Skeletal muscle satellite cell (primary cell): ENCODE measurements at regions not wholly inside any gene's neighbourhood (a gene's known extent, or its start where the extent isn't known, plus 50 kb on each side); places are given as distances from the start of the nearest gene placed in this dataset.

Experiments used
- H3K27me3 ChIP-seq: 2 replicates; pipeline ENCODE4 v1.7.0; 2013; ENCODE audit warnings: low read length; ENCODE audit not compliant: control insufficient read depth, insufficient read depth
- H3K36me3 ChIP-seq: 2 replicates; pipeline ENCODE4 v1.7.0; 2013; ENCODE audit warnings: mild to moderate bottlenecking, control low read depth, low read length; ENCODE audit not compliant: insufficient read depth
- H3K4me1 ChIP-seq: 2 replicates; pipeline ENCODE4 v1.7.0; 2013; ENCODE audit warnings: low read length; ENCODE audit not compliant: control insufficient read depth, insufficient read depth
- H3K4me2 ChIP-seq: 2 replicates; pipeline ENCODE4 v1.7.0; 2013; ENCODE audit warnings: mild to moderate bottlenecking, low read length
- H3K4me3 ChIP-seq: 2 replicates; pipeline ENCODE4 v1.7.0; 2013; ENCODE audit warnings: low read length
- H3K9ac ChIP-seq: 2 replicates; pipeline ENCODE4 v1.7.0; 2013; ENCODE audit warnings: mild to moderate bottlenecking, low read depth, low read length, moderate library complexity
- H3K9me3 ChIP-seq: replicated peaks from 2 replicates; pipeline ENCODE4 v1.7.0; 2013; ENCODE audit warnings: mild to moderate bottlenecking, control low read depth, low read length

DNA sequence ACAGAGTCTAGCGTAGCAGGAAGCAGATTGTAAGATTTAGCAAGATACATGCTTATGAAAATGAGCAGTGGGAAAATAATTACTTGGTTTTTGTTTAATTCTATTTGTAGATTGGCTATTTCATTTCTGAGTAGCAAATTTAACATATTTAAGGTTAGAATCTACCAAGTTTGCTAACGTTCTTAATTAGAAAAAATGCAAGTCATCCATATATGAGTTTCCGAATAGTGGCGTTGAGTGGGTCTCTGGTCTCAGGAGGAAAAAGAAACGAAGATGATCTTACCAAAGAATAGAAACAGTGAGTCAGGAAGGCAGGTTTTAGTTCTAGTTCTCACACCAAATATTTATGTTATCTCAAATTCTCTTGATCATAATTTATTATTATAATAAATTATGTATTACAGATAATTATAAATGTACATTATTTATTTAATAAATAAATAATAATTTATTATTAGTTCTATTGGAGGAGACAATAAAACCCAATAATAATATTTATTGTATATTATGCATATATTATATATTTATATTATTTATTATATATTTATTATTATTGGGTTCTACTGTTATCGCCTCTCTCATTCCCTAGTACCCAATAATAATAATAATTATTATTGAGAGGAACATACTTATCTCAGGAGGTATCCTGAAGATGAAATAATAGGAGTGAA lies 194.3 kb upstream of the PITRM1 start:
- no peaks in the 10 kb centered on the region for H3K36me3 ChIP-seq

GRCh38 chr10:3366043-3366442 lies 193.5 kb upstream of the PITRM1 start:
- H3K4me2 ChIP-seq, result no peak overlapping the region
- H3K9ac ChIP-seq, result no peak overlapping the region
- no peaks in the 10 kb centered on the region for H3K4me1 ChIP-seq
- H3K36me3 ChIP-seq, result no peaks in the 10 kb centered on the region
- no peak overlapping the region for H3K4me3 ChIP-seq
- peaks cover 3% of the 10 kb centered on the region for H3K9me3 ChIP-seq
- peaks cover 3% of the 10 kb centered on the region for H3K27me3 ChIP-seq

More for the DNA sequence above, 194.3 kb upstream of the PITRM1 start:
- H3K4me1 ChIP-seq, result no peaks in the 10 kb centered on the region
- H3K9ac ChIP-seq, result no peak overlapping the region
- no peaks in the 10 kb centered on the region for H3K9me3 ChIP-seq
- peaks cover 3% of the 10 kb centered on the region for H3K27me3 ChIP-seq
- H3K4me3 ChIP-seq, result no peak overlapping the region
- H3K4me2 ChIP-seq, result no peak overlapping the region

DNA sequence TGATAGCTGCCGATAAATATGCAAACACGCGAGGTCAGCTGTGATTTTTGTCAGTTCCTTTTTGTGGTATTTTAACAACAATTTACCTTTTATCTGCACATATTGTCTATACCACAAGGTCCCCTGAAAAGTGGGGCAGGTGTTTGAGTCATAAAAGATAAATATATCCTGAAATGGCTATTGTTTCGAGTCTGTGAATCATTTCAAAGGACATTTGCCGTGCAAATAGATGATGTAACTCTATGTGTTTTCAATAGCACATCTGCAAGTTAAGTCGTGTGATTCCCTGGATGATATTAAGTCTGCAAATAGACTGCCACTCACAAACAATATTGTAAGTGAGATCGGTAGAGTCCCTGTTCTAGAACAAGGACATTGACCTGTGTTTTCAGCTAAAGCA lies 193.0 kb upstream of the PITRM1 start:
- Histone ChIP-seq H3K4me3 (no peak overlapping the region), H3K9me3 (peaks cover 3% of the 10 kb centered on the region), H3K9ac (no peak overlapping the region), H3K36me3 (no peaks in the 10 kb centered on the region), H3K4me1 (no peaks in the 10 kb centered on the region), H3K4me2 (no peak overlapping the region), H3K27me3 (peaks cover 3% of the 10 kb centered on the region)

- H3K36me3 ChIP-seq, result no peaks in the 10 kb centered on the region
- no peaks in the 10 kb centered on the region for H3K4me1 ChIP-seq
- no peak overlapping the region for H3K4me3 ChIP-seq
- no peak overlapping the region for H3K4me2 ChIP-seq
- no peak overlapping the region for H3K9ac ChIP-seq
- H3K9me3 ChIP-seq, result peaks cover 3% of the 10 kb centered on the region
- peaks cover 4% of the 10 kb centered on the region for H3K27me3 ChIP-seq
Measured at GRCh38 chr10:3364768-3365480, 192.3 kb upstream of the PITRM1 start.

DNA sequence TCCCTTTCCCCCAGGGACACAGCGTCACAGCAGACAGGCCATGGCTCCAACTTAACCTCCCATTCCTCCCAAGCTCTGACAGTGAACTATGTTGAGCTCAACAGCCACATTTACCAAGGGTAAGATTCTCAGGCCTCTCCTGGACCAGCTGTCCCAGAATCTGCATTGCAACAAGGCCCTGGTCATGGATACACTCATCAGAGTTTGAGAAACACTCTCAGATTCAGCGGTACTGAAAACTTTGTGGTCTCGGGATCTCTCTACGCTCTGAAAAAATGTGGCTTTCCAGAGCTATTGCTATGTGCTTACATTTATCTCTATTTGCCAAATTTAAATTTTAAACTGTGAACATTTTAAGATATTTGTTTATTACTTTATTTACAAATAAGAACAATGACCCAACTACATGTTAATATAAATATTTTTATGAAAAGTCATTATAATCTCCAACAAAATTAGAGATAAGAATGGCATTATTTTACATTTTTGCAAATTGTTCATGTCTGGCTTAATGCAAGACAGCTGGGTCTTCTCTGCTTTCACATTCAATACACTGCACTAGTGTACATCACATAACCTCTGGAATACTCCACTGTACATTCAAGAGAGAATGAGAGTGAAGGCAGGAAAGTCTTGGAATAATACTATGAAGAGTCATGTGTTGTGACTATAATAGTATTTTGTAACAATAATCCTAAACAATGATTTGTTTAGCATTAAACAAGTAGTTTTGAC lies 190.9 kb upstream of the PITRM1 start:
- H3K4me2 ChIP-seq, result no peak overlapping the region
- H3K36me3 ChIP-seq, result no peaks in the 10 kb centered on the region
- peaks cover 3% of the 10 kb centered on the region for H3K9me3 ChIP-seq
- peaks cover 11% of the 10 kb centered on the region for H3K27me3 ChIP-seq
- H3K4me3 ChIP-seq, result no peak overlapping the region
- H3K9ac ChIP-seq, result no peak overlapping the region
- no peaks in the 10 kb centered on the region for H3K4me1 ChIP-seq

DNA sequence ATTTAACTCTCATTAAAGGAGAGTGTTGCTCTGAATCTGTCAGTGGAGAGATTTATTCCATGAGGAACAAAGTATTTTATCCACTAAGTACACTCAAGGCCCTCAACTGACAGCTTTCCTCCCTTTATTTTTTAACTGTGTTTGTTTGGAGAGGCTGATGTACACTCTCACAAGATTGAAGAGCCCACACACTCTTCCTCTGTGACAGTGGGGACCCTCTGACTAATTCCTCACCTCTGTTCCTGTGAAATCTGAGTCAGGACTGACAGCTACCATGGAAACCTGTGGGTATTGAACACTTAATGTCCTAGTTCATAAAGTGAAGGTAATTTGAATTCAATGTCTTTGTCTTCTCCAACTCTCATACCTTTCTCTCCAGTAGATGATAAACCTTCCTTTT lies 189.8 kb upstream of the PITRM1 start:
- H3K4me1 ChIP-seq, result no peaks in the 10 kb centered on the region
- no peak overlapping the region for H3K4me3 ChIP-seq
- H3K36me3 ChIP-seq, result no peaks in the 10 kb centered on the region
- H3K9ac ChIP-seq, result no peak overlapping the region
- H3K9me3 ChIP-seq, result peaks cover 3% of the 10 kb centered on the region
- H3K27me3 ChIP-seq, result peaks cover 11% of the 10 kb centered on the region
- no peak overlapping the region for H3K4me2 ChIP-seq

DNA sequence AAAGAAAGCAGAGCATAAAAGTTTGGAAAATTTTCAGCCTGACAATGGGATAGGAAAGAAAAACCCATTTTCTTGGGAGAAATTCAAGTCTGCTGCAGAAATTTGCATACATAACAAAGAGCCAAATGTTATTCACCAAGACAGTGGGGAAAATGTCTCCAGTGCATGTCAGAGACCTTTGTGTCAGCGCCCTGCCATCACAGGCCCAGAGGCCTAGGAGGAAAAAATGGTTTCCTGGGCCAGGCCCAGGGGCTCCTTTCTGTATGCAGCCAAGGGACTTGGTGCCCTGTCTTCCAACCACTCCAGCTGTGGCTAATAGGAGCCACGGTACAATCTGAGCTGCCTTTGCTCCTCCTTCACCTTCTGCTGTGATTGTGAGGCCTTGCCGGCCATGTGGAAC lies 189.1 kb upstream of the PITRM1 start:
- Histone ChIP-seq H3K9me3 (peaks cover 3% of the 10 kb centered on the region), H3K9ac (no peak overlapping the region), H3K4me3 (no peak overlapping the region), H3K36me3 (no peaks in the 10 kb centered on the region), H3K4me1 (no peaks in the 10 kb centered on the region), H3K27me3 (peaks cover 11% of the 10 kb centered on the region), H3K4me2 (no peak overlapping the region)

GRCh38 chr10:3357737-3358136 lies 185.2 kb upstream of the PITRM1 start:
- H3K4me2 ChIP-seq, result no peak overlapping the region
- peaks cover 3% of the 10 kb centered on the region for H3K9me3 ChIP-seq
- H3K27me3 ChIP-seq, result peaks cover 21% of the 10 kb centered on the region
- no peak overlapping the region for H3K9ac ChIP-seq
- no peaks in the 10 kb centered on the region for H3K4me1 ChIP-seq
- H3K36me3 ChIP-seq, result no peaks in the 10 kb centered on the region
- H3K4me3 ChIP-seq, result no peak overlapping the region

- H3K4me3 ChIP-seq, result no peak overlapping the region
- H3K27me3 ChIP-seq, result peaks cover 38% of the 10 kb centered on the region
- H3K9ac ChIP-seq, result no peak overlapping the region
- no peaks in the 10 kb centered on the region for H3K9me3 ChIP-seq
- H3K4me1 ChIP-seq, result no peaks in the 10 kb centered on the region
- no peak overlapping the region for H3K4me2 ChIP-seq
- H3K36me3 ChIP-seq, result no peaks in the 10 kb centered on the region
Measured at GRCh38 chr10:3355536-3355935, 183.0 kb upstream of the PITRM1 start.

DNA sequence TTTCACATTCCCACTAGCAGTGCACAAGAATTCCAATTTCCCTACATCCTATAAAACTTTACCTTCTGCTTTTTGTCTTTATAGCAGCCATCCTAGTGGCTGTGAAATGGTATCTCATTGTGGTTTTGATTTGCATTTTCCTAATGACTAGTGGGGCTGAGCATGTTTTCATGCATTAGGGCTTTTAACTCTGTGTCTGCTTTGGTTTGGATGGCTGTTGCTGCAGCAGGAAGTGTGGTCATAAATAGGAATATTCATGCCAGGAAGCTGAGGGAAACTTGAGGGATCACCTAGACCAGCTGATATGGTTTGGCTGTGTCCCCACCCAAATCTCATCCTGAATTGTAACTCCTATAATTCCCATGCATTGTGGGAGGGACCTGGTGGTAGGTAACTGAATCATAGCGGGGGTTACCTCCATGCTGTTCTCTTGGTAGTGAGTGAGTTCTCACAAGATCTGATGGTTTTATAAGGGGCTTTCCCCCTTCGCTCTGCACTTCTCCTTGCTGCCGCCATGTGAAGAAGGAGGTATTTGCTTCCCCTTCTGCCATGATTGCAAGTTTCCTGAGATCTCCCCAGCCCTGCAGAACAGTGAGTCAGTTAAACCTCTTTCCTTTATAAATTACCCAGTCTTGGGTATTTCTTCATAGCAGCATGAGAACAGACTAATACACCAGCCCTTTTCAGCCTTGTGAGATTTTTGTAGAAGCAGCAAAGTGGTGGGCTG lies 181.8 kb upstream of the PITRM1 start:
- Histone ChIP-seq H3K4me1 (no peaks in the 10 kb centered on the region), H3K27me3 (peaks cover 42% of the 10 kb centered on the region), H3K4me2 (no peak overlapping the region), H3K4me3 (no peak overlapping the region), H3K36me3 (no peaks in the 10 kb centered on the region), H3K9me3 (no peaks in the 10 kb centered on the region), H3K9ac (no peak overlapping the region)

GRCh38 chr10:3353235-3353634 lies 180.7 kb upstream of the PITRM1 start:
- Histone ChIP-seq H3K27me3 (peaks cover 47% of the 10 kb centered on the region), H3K4me1 (no peaks in the 10 kb centered on the region), H3K9ac (no peak overlapping the region), H3K4me2 (no peak overlapping the region), H3K9me3 (no peaks in the 10 kb centered on the region), H3K36me3 (no peaks in the 10 kb centered on the region), H3K4me3 (no peak overlapping the region)
